Activated CD8-positive, alpha-beta T cell treated with anti-CD3 and anti-CD28 coated beads for 36 hours (primary cell): ENCODE measurements at regions not wholly inside any gene's neighbourhood (a gene's known extent, or its start where the extent isn't known, plus 50 kb on each side); places are given as distances from the start of the nearest gene placed in this dataset.

Source experiments
- ATAC-seq: fragments of 200-7000 bp; cut with Tn5 transposase; one replicate; pipeline ENCODE4 v1.10.0; 2021; ENCODE audit warnings: mild to moderate bottlenecking, moderate library complexity
- CTCF ChIA-PET: fragments of 350-600 bp; sonication (Branson Sonifier 250); formaldehyde crosslinking; loops from one replicate; lab custom pipeline; 2021; ENCODE audit warnings: antibody characterized with exemption; lab: Charles Lee
- POLR2A ChIA-PET: fragments of 350-600 bp; sonication (Branson Sonifier 250); formaldehyde crosslinking; loops from one replicate; lab custom pipeline; 2021; ENCODE audit warnings: antibody characterized with exemption; lab: Charles Lee
- DNase-seq: peaks from one replicate; pipeline ENCODE4 v3.0.0-alpha.2; 2020
- H3K27ac Mint-ChIP-seq: one replicate; pipeline ENCODE4 v1.8.0; 2021; ENCODE audit warnings: mild to moderate bottlenecking, mixed read lengths
- H3K27me3 Mint-ChIP-seq: one replicate; pipeline ENCODE4 v1.8.0; 2021; ENCODE audit warnings: mixed read lengths
- H3K36me3 Mint-ChIP-seq: one replicate; pipeline ENCODE4 v1.8.0; 2021; ENCODE audit warnings: low read depth, mixed read lengths
- H3K4me1 Mint-ChIP-seq: one replicate; pipeline ENCODE4 v1.8.0; 2021; ENCODE audit warnings: low read depth, mixed read lengths
- H3K4me3 Mint-ChIP-seq: one replicate; pipeline ENCODE4 v1.8.0; 2021; ENCODE audit warnings: mild to moderate bottlenecking, moderate library complexity, mixed read lengths
- H3K9me3 Mint-ChIP-seq: one replicate; pipeline ENCODE4 v1.8.0; 2021; ENCODE audit warnings: mixed read lengths
- intact Hi-C: fragments of 100-400 bp; cut with micrococcal nuclease; formaldehyde crosslinking; loops from one replicate; pipeline ENCODE4 v1.10.0; 2022
- TF ChIP-seq, protein P1 (sequence below): fragments of 200-600 bp; IDR thresholded peaks from one replicate; pipeline ENCODE4 v1.8.0; 2022; ENCODE audit warnings: antibody characterized with exemption, mild to moderate bottlenecking

- H3K4me3 Mint-ChIP-seq, result no peak overlapping the region
- ATAC-seq, result no peak
- no peaks in the 10 kb centered on the region for H3K27me3 Mint-ChIP-seq
Measured at GRCh38 chr6:66751630-66752029, 1044.6 kb upstream of the EYS start.

DNA sequence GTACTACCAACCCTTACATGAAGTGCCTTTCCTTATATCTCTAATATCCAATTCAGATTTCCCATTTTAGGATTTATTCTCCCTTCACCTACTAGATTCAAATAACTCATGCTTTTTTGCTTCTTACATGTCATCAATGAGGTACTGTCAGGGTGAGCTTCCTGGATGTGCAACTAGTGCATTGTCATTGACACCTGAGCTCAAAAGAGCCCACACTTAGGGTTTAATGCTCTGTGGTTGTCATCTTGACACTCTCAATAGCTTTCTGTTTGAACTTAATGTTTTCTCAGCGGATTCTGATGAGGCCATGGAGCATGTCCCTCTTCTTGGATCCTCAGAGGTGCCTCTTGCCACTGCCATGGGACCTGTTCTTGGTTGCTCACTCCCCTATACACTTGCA is 1033.3 kb upstream of the EYS start:
- Mint-ChIP-seq H3K27me3 (no peaks in the 10 kb centered on the region), H3K4me3 (no peak overlapping the region), H3K36me3 (no peaks in the 10 kb centered on the region), H3K9me3 (peaks cover 10% of the 10 kb centered on the region), H3K4me1 (no peaks in the 10 kb centered on the region), H3K27ac (no peak overlapping the region)
- ATAC-seq, result no peak
- intact Hi-C loops, result no loop called here
- TF ChIP-seq, protein P1, sequence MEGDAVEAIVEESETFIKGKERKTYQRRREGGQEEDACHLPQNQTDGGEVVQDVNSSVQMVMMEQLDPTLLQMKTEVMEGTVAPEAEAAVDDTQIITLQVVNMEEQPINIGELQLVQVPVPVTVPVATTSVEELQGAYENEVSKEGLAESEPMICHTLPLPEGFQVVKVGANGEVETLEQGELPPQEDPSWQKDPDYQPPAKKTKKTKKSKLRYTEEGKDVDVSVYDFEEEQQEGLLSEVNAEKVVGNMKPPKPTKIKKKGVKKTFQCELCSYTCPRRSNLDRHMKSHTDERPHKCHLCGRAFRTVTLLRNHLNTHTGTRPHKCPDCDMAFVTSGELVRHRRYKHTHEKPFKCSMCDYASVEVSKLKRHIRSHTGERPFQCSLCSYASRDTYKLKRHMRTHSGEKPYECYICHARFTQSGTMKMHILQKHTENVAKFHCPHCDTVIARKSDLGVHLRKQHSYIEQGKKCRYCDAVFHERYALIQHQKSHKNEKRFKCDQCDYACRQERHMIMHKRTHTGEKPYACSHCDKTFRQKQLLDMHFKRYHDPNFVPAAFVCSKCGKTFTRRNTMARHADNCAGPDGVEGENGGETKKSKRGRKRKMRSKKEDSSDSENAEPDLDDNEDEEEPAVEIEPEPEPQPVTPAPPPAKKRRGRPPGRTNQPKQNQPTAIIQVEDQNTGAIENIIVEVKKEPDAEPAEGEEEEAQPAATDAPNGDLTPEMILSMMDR, result no peak
- ChIA-PET POLR2A (no interaction called here), CTCF (no interaction called here)
- no peak for DNase-seq

More at GRCh38 chr6:66751630-66752029, 1044.6 kb upstream of the EYS start:
- H3K9me3 Mint-ChIP-seq, result peaks cover 1% of the 10 kb centered on the region
- DNase-seq, result no peak
- no peaks in the 10 kb centered on the region for H3K4me1 Mint-ChIP-seq
- TF ChIP-seq, protein P1, result no peak
- ChIA-PET CTCF (no interaction called here), POLR2A (no interaction called here)
- intact Hi-C loops, result no loop called here
- no peaks in the 10 kb centered on the region for H3K36me3 Mint-ChIP-seq
- H3K27ac Mint-ChIP-seq, result no peak overlapping the region

GRCh38 chr6:66735106-66735890 is 1028.3 kb upstream of the EYS start:
- Mint-ChIP-seq H3K4me3 (no peak overlapping the region), H3K27me3 (no peaks in the 10 kb centered on the region), H3K9me3 (peaks cover 14% of the 10 kb centered on the region), H3K36me3 (no peaks in the 10 kb centered on the region), H3K4me1 (no peaks in the 10 kb centered on the region), H3K27ac (no peak overlapping the region)
- POLR2A ChIA-PET, result no interaction called here
- ATAC-seq (no peak), DNase-seq (no peak)
- TF ChIP-seq, protein P1, result no peak
- intact Hi-C loops, result no loop called here
- CTCF ChIA-PET, result no interaction called here

DNA sequence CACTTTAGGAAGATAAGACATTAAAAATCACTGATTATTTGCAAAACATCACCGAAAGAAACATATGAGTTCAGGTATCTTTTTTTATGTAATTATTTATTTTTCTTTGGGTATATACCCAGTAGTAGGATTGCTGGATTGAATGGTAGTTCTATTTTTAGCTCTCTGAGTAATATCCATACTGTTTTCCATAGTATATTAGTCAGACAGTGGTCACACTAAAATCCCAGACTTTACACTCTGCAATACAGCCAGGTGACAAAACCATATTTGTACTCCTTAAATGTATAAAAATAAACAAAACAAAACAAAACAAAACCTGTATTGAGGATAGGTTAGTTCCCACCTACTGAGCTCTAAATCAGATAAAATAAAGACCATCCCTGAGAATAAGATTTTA is 1024.3 kb upstream of the EYS start:
- Mint-ChIP-seq H3K27me3 (no peaks in the 10 kb centered on the region), H3K4me1 (no peaks in the 10 kb centered on the region), H3K27ac (no peak overlapping the region), H3K4me3 (no peak overlapping the region), H3K36me3 (no peaks in the 10 kb centered on the region), H3K9me3 (peaks cover 16% of the 10 kb centered on the region)
- no peak for ATAC-seq
- CTCF ChIA-PET, result no interaction called here
- POLR2A ChIA-PET, result no interaction called here
- TF ChIP-seq, protein P1, result no peak
- intact Hi-C loops, result no loop called here
- DNase-seq, result no peak

GRCh38 chr6:66725670-66726069 is 1018.6 kb upstream of the EYS start:
- Mint-ChIP-seq H3K27ac (no peak overlapping the region), H3K4me1 (no peaks in the 10 kb centered on the region)

More at GRCh38 chr6:66725670-66726069, 1018.6 kb upstream of the EYS start:
- TF ChIP-seq, protein P1, result no peak
- no peaks in the 10 kb centered on the region for H3K27me3 Mint-ChIP-seq
- ATAC-seq, result no peak
- no peak overlapping the region for H3K4me3 Mint-ChIP-seq
- intact Hi-C loops, result no loop called here
- peaks cover 11% of the 10 kb centered on the region for H3K9me3 Mint-ChIP-seq
- ChIA-PET POLR2A (no interaction called here), CTCF (no interaction called here)
- no peak for DNase-seq
- H3K36me3 Mint-ChIP-seq, result no peaks in the 10 kb centered on the region
